ENCODE measurements at regions not wholly inside any gene's neighbourhood (a gene's known extent, or its start where the extent isn't known, plus 50 kb on each side); places are given as distances from the start of the nearest gene placed in this dataset.

GRCh38 chr1:54464031-54464476 is 57.9 kb upstream of the SSBP3 start:
- intact Hi-C loops (cut with micrococcal nuclease): no loop called here
- no peaks in the 10 kb centered on the region for H3K79me2 ChIP-seq (ENCODE audit: insufficient read depth, low read length)
- H3K9me3 ChIP-seq (ENCODE audit: control insufficient read depth in 1 of 2, insufficient read depth in 1 of 2, low read depth in 1 of 2, low read length in 2 of 2): no peaks in the 10 kb centered on the region
- no peaks in the 10 kb centered on the region for H3K36me3 ChIP-seq (ENCODE audit: control insufficient read depth in 1 of 2, insufficient read depth in 2 of 2, low read length in 2 of 2)
- H3K27ac ChIP-seq (ENCODE audit: low read depth, low read length): no peak overlapping the region
- H3K4me3 ChIP-seq (replicated peaks in 1 of 2; ENCODE audit: low read depth in 1 of 2, low read length in 2 of 2): no peak overlapping the region
- CTCF ChIA-PET: interaction anchor here (1.0 kb wide), 1 partner anchor 35 kb away, joined by 3 read pairs; no protein-coding TSS in a partner anchor
- no TSS peak for BruUV-seq (replicated peaks)
- no peaks in the 10 kb centered on the region for H3K27me3 ChIP-seq (ENCODE audit: insufficient read depth, low read length)
- TF ChIP-seq SRF (IDR thresholded peaks at IDR 0.05; ENCODE audit: low read depth): no peak
- no peak for TF ChIP-seq CTCF (IDR thresholded peaks at IDR 0.05 in 2 of 3, conservative IDR thresholded peaks at IDR 0.05 in 1 of 3; ENCODE audit: borderline replicate concordance in 1 of 3, insufficient read depth in 1 of 3, low read depth in 2 of 3, low read length in 2 of 3)
- TF ChIP-seq ELF1 (IDR thresholded peaks at IDR 0.05; ENCODE audit: borderline replicate concordance, low read depth): no peak
- no peak for TF ChIP-seq TCF7L2 (IDR thresholded peaks at IDR 0.05; ENCODE audit: borderline replicate concordance, extremely low read depth, insufficient read depth, insufficient read length)
- TF ChIP-seq REST (IDR thresholded peaks at IDR 0.05; ENCODE audit: low read depth): no peak
- no peak for TF ChIP-seq EZH2 (IDR thresholded peaks at IDR 0.05)
- no peak for TF ChIP-seq EGR1 (IDR thresholded peaks at IDR 0.05; ENCODE audit: low read depth)
- TF ChIP-seq SIN3A (IDR thresholded peaks at IDR 0.05; ENCODE audit: low read depth): no peak
- TF ChIP-seq ZNF274 (IDR thresholded peaks at IDR 0.05; ENCODE audit: low read depth, low read length): no peak
- no peak for TF ChIP-seq CBX3 (IDR thresholded peaks at IDR 0.05; ENCODE audit: low read depth)
- no peak for TF ChIP-seq POLR2A (IDR thresholded peaks at IDR 0.05; ENCODE audit: borderline replicate concordance, extremely low read depth, insufficient read depth, insufficient read length)
- TF ChIP-seq ZBTB33 (IDR thresholded peaks at IDR 0.05; ENCODE audit: extremely low read depth, insufficient replicate concordance, low read length): no peak
- TF ChIP-seq CEBPB (IDR thresholded peaks at IDR 0.05; ENCODE audit: low read depth): no peak
- TF ChIP-seq SP1 (IDR thresholded peaks at IDR 0.05; ENCODE audit: low read depth): no peak
- no peak for TF ChIP-seq ZFX (IDR thresholded peaks at IDR 0.05)
- no peak for TF ChIP-seq JUND (IDR thresholded peaks at IDR 0.05)
- TF ChIP-seq RAD21 (IDR thresholded peaks at IDR 0.05; ENCODE audit: low read depth): no peak
- TF ChIP-seq POLR2AphosphoS5 (IDR thresholded peaks at IDR 0.05; ENCODE audit: low read depth, low read length): no peak
- DNase-seq (ENCODE audit: low read depth, low spot score): no peak
- H3K9ac ChIP-seq (ENCODE audit: low read length): no peak overlapping the region
- peaks cover 15 to 25% of the 10 kb centered on the region in 2 experiments; a peak in 3 of 4 replicates for H3K4me1 ChIP-seq (ENCODE audit: control insufficient read depth in 1 of 2, insufficient read depth in 2 of 2, low read length in 2 of 2)
- no peaks in the 10 kb centered on the region for H4K20me1 ChIP-seq (ENCODE audit: insufficient read depth)
- H3K9me2 ChIP-seq (ENCODE audit: insufficient read depth): no peaks in the 10 kb centered on the region
- no peak overlapping the region for H2AFZ ChIP-seq (ENCODE audit: low read depth, low read length, poor library complexity, severe bottlenecking)
- ATAC-seq: no peak
- no peak overlapping the region for H3K4me2 ChIP-seq (ENCODE audit: low read length)
- RAD21 ChIA-PET (ENCODE audit: low non-redundant PET in 1 of 2, low total read pairs in 2 of 2, uncharacterized antibody in 2 of 2, unreplicated experiment in 2 of 2): no interaction called here
- POLR2A ChIA-PET: no interaction called here
